Chondrocyte (in vitro differentiated cells): ENCODE measurements at regions not wholly inside any gene's neighbourhood (a gene's known extent, or its start where the extent isn't known, plus 50 kb on each side); places are given as distances from the start of the nearest gene placed in this dataset.

Experiments used
- DNase-seq: peaks from one replicate; pipeline ENCODE4 v3.0.0; 2021; ENCODE audit warnings: mixed read lengths, low spot score
- H3K27ac Mint-ChIP-seq: one replicate; pipeline ENCODE4 v1.8.0; 2021; ENCODE audit warnings: mild to moderate bottlenecking, moderate library complexity, mixed read lengths; ENCODE audit not compliant: unreplicated experiment
- H3K27me3 Mint-ChIP-seq: 2 replicates; pipeline ENCODE4 v1.8.0; 2021; ENCODE audit warnings: low read depth, mixed read lengths
- H3K36me3 Mint-ChIP-seq: 2 replicates; pipeline ENCODE4 v1.8.0; 2021; ENCODE audit warnings: low read depth, mixed read lengths
- H3K4me1 Mint-ChIP-seq: 2 replicates; pipeline ENCODE4 v1.8.0; 2021; ENCODE audit warnings: low read depth, mild to moderate bottlenecking, mixed read lengths
- H3K4me3 Mint-ChIP-seq: one replicate; pipeline ENCODE4 v1.8.0; 2021; ENCODE audit warnings: mild to moderate bottlenecking, moderate library complexity, mixed read lengths; ENCODE audit not compliant: unreplicated experiment
- H3K9me3 Mint-ChIP-seq: 2 replicates; pipeline ENCODE4 v1.8.0; 2021; ENCODE audit warnings: low read depth, mixed read lengths
- CTCF ChIP-seq: fragments of 200-600 bp; sonication (generic); IDR thresholded peaks from 2 replicates; pipeline ENCODE4 v1.5.0; 2021; ENCODE audit warnings: antibody characterized with exemption, mild to moderate bottlenecking, moderate library complexity

GRCh38 chr6:139582956-139583355 lies 208.5 kb upstream of the CITED2 start:
- Mint-ChIP-seq H3K4me3 (no peak overlapping the region), H3K36me3 (no peaks in the 10 kb centered on the region), H3K27me3 (no peaks in the 10 kb centered on the region), H3K9me3 (peaks cover 8% of the 10 kb centered on the region), H3K27ac (no peak overlapping the region), H3K4me1 (peaks cover 65% of the 10 kb centered on the region)
- no peak for DNase-seq
- no peak for TF ChIP-seq CTCF

GRCh38 chr6:139581485-139581865 lies 207.0 kb upstream of the CITED2 start:
- Mint-ChIP-seq H3K27me3 (no peaks in the 10 kb centered on the region), H3K36me3 (no peaks in the 10 kb centered on the region), H3K4me3 (no peak overlapping the region), H3K4me1 (peaks cover 61% of the 10 kb centered on the region), H3K9me3 (peaks cover 8% of the 10 kb centered on the region), H3K27ac (no peak overlapping the region)
- no peak for DNase-seq
- no peak for TF ChIP-seq CTCF

GRCh38 chr6:139580592-139581484 lies 206.4 kb upstream of the CITED2 start:
- peaks cover 8% of the 10 kb centered on the region for H3K9me3 Mint-ChIP-seq
- H3K36me3 Mint-ChIP-seq: no peaks in the 10 kb centered on the region
- H3K4me1 Mint-ChIP-seq: peaks cover 55% of the 10 kb centered on the region
- H3K27me3 Mint-ChIP-seq: no peaks in the 10 kb centered on the region
- DNase-seq: no peak
- no peak for TF ChIP-seq CTCF
- peak overlapping the region; percentile 13 for H3K27ac Mint-ChIP-seq
- no peak overlapping the region for H3K4me3 Mint-ChIP-seq

- H3K4me3 Mint-ChIP-seq: no peak overlapping the region
Measured at GRCh38 chr6:139577763-139578604, 203.5 kb upstream of the CITED2 start.

More at GRCh38 chr6:139577763-139578604, 203.5 kb upstream of the CITED2 start:
- no peak for DNase-seq
- H3K36me3 Mint-ChIP-seq: no peaks in the 10 kb centered on the region
- H3K27me3 Mint-ChIP-seq: no peaks in the 10 kb centered on the region
- no peak for TF ChIP-seq CTCF
- H3K27ac Mint-ChIP-seq: peak overlapping the region; percentile 91
- H3K4me1 Mint-ChIP-seq: peaks cover 48% of the 10 kb centered on the region
- peaks cover 8% of the 10 kb centered on the region for H3K9me3 Mint-ChIP-seq
